HEK293 (cell line): ENCODE measurements at regions not wholly inside any gene's neighbourhood (a gene's known extent, or its start where the extent isn't known, plus 50 kb on each side); places are given as distances from the start of the nearest gene placed in this dataset.

Source experiments
- PRDM10 ChIP-seq: fragments of 450-650 bp; formaldehyde crosslinking; IDR thresholded peaks from 2 replicates; pipeline ENCODE4 v1.5.1; 2016; ENCODE audit warnings: missing biosample characterization, missing genetic modification characterization
- SALL2 ChIP-seq: fragments of 450-650 bp; formaldehyde crosslinking; IDR thresholded peaks from 2 replicates; pipeline ENCODE4 v1.5.0; 2017; ENCODE audit warnings: missing biosample characterization, mild to moderate bottlenecking, missing genetic modification characterization, borderline replicate concordance
- SP3 ChIP-seq: fragments of 450-650 bp; formaldehyde crosslinking; IDR thresholded peaks from 2 replicates; pipeline ENCODE4 v1.5.1; 2016; ENCODE audit warnings: missing biosample characterization, missing genetic modification characterization
- ZNF155 ChIP-seq: fragments of 450-650 bp; formaldehyde crosslinking; IDR thresholded peaks from 2 replicates; pipeline ENCODE4 v1.5.1; 2016; ENCODE audit warnings: missing biosample characterization, missing genetic modification characterization
- TF ChIP-seq, protein P1 (sequence below): fragments of 450-650 bp; formaldehyde crosslinking; IDR thresholded peaks from 2 replicates; pipeline ENCODE4 v1.5.1; 2016; ENCODE audit warnings: missing biosample characterization, missing genetic modification characterization
- TF ChIP-seq, protein P2 (sequence below): fragments of 450-650 bp; formaldehyde crosslinking; conservative IDR thresholded peaks from 2 replicates; pipeline ENCODE4 v1.5.1; 2016; ENCODE audit warnings: low read depth, missing biosample characterization, missing genetic modification characterization
- TF ChIP-seq, protein P3 (sequence below): fragments of 450-650 bp; formaldehyde crosslinking; optimal IDR thresholded peaks from 2 replicates; pipeline ENCODE3; 2016; ENCODE audit warnings: missing biosample characterization, mild to moderate bottlenecking, missing genetic modification characterization

GRCh38 chr7:24346716-24347115 lies 62.7 kb downstream of the NPY start:
- TF ChIP-seq SP3 (tag by site-specific recombination) (no peak), SALL2 (no peak), ZNF155 (tag by site-specific recombination) (no peak), PRDM10 (tag by site-specific recombination) (no peak)
- TF ChIP-seq, protein P1, sequence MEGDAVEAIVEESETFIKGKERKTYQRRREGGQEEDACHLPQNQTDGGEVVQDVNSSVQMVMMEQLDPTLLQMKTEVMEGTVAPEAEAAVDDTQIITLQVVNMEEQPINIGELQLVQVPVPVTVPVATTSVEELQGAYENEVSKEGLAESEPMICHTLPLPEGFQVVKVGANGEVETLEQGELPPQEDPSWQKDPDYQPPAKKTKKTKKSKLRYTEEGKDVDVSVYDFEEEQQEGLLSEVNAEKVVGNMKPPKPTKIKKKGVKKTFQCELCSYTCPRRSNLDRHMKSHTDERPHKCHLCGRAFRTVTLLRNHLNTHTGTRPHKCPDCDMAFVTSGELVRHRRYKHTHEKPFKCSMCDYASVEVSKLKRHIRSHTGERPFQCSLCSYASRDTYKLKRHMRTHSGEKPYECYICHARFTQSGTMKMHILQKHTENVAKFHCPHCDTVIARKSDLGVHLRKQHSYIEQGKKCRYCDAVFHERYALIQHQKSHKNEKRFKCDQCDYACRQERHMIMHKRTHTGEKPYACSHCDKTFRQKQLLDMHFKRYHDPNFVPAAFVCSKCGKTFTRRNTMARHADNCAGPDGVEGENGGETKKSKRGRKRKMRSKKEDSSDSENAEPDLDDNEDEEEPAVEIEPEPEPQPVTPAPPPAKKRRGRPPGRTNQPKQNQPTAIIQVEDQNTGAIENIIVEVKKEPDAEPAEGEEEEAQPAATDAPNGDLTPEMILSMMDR (tag by site-specific recombination), result no peak
- TF ChIP-seq, protein P2, sequence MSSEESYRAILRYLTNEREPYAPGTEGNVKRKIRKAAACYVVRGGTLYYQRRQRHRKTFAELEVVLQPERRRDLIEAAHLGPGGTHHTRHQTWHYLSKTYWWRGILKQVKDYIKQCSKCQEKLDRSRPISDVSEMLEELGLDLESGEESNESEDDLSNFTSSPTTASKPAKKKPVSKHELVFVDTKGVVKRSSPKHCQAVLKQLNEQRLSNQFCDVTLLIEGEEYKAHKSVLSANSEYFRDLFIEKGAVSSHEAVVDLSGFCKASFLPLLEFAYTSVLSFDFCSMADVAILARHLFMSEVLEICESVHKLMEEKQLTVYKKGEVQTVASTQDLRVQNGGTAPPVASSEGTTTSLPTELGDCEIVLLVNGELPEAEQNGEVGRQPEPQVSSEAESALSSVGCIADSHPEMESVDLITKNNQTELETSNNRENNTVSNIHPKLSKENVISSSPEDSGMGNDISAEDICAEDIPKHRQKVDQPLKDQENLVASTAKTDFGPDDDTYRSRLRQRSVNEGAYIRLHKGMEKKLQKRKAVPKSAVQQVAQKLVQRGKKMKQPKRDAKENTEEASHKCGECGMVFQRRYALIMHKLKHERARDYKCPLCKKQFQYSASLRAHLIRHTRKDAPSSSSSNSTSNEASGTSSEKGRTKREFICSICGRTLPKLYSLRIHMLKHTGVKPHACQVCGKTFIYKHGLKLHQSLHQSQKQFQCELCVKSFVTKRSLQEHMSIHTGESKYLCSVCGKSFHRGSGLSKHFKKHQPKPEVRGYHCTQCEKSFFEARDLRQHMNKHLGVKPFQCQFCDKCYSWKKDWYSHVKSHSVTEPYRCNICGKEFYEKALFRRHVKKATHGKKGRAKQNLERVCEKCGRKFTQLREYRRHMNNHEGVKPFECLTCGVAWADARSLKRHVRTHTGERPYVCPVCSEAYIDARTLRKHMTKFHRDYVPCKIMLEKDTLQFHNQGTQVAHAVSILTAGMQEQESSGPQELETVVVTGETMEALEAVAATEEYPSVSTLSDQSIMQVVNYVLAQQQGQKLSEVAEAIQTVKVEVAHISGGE (tag by site-specific recombination), result no peak
- TF ChIP-seq, protein P3, sequence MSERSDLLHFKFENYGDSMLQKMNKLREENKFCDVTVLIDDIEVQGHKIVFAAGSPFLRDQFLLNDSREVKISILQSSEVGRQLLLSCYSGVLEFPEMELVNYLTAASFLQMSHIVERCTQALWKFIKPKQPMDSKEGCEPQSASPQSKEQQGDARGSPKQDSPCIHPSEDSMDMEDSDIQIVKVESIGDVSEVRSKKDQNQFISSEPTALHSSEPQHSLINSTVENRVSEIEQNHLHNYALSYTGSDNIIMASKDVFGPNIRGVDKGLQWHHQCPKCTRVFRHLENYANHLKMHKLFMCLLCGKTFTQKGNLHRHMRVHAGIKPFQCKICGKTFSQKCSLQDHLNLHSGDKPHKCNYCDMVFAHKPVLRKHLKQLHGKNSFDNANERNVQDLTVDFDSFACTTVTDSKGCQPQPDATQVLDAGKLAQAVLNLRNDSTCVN (tag by site-specific recombination), result no peak
